GM12872 (cell line): ENCODE measurements at regions not wholly inside any gene's neighbourhood (a gene's known extent, or its start where the extent isn't known, plus 50 kb on each side); places are given as distances from the start of the nearest gene placed in this dataset.

Experiments used
- TF ChIP-seq, protein P1 (sequence below): IDR thresholded peaks from 3 replicates; pipeline ENCODE4 v1.5.1; 2011; ENCODE audit warnings: low read depth, mild to moderate bottlenecking, low read length, moderate library complexity; ENCODE audit not compliant: insufficient read depth

DNA sequence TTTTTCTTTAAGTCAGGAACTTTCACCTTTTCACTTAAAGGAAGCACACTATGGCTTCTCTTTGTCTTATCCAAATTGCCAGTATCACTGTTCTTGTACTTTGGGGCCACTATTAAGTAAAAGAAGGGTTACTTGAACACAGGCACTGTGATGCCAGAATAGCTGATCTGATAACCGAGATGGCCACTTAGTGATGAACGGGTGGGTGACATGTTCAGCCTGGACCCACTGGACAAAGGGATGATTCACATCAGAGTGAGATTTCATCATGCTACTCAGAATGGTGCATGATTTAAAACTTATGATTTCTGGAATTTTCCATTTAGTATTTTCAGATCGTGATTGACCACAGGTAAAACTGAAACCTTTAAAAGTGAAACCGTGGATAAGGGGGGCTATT is 252.6 kb downstream of the KLF13 start:
- TF ChIP-seq, protein P1, sequence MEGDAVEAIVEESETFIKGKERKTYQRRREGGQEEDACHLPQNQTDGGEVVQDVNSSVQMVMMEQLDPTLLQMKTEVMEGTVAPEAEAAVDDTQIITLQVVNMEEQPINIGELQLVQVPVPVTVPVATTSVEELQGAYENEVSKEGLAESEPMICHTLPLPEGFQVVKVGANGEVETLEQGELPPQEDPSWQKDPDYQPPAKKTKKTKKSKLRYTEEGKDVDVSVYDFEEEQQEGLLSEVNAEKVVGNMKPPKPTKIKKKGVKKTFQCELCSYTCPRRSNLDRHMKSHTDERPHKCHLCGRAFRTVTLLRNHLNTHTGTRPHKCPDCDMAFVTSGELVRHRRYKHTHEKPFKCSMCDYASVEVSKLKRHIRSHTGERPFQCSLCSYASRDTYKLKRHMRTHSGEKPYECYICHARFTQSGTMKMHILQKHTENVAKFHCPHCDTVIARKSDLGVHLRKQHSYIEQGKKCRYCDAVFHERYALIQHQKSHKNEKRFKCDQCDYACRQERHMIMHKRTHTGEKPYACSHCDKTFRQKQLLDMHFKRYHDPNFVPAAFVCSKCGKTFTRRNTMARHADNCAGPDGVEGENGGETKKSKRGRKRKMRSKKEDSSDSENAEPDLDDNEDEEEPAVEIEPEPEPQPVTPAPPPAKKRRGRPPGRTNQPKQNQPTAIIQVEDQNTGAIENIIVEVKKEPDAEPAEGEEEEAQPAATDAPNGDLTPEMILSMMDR, result no peak

DNA sequence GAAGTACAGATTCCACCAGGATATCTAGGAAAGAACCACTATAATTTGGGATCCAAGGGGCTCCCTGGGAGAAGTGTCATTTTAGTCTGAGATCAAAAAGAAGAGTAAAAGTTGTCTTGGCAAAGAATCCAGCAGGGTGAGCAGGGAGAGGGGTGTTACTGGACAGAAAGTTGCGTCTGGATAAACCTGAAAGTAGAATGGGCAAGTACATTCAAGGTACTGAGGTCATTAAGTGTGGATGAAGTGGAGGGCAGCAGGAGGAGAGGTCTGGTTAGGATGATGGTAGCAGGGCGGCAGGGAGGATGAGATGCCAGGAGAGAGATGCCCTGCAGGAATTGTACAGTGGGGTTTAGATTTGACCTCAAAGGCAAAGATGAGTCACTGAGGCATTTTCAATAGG is 253.3 kb downstream of the KLF13 start:
- TF ChIP-seq, protein P1, result no peak

DNA sequence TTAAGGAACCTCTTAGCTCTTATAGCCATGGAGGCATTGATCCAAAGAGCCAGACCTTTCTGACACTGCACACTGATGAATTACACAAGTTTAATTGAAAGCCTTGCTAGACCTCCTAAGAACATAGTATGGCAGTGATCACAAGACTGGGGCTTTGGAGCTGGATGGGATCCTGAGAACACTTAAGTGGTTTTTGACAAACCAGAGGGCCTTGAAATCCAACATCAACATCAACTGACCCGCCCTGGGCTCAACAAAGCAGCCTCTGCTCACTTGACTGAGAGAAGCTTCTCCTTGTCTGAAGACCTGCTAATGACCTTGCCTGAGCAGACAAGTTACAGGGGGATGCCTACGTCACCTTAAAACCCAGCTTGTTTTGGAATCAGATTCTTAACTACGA is 257.6 kb downstream of the KLF13 start:
- TF ChIP-seq, protein P1, result no peak

DNA sequence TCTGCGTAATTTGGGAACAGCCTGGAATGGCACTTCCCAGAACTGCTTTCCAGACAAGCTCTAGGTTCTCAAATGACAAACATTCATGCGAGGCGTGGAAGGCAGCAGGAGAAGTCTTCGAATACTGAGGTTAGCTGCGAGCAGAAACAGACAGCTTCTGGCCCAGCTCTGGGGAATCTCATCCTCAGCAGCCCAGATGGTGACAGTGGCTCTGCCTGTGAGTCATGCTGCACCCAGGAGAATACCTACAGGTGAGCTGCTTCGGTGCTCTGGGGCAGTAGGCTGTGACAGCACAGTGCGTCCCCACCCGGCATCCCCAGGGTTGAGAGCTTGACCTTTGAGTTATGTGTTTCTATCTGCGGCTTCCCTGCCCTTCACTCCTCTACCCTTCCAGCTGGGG is 258.6 kb downstream of the KLF13 start:
- TF ChIP-seq, protein P1, result no peak

DNA sequence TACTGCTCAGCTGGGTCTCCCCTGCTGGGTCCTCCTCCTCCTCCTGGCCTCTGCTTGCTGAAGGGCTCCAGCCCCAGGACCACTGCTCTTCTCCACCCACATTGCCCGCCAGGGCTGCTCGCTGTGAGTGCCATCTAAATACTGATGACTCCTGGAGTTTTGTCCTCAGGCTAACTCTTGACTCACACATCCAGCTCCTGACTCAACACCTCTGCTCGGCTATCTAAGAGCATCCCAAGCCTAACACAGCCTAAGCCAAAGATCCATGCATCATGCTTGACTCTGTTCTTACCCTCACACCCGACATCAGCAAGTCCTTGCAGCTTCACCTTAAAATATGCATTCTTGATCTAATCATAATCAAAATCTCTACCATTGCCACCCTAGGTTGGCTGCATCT is 260.2 kb downstream of the KLF13 start:
- TF ChIP-seq, protein P1, result no peak

DNA sequence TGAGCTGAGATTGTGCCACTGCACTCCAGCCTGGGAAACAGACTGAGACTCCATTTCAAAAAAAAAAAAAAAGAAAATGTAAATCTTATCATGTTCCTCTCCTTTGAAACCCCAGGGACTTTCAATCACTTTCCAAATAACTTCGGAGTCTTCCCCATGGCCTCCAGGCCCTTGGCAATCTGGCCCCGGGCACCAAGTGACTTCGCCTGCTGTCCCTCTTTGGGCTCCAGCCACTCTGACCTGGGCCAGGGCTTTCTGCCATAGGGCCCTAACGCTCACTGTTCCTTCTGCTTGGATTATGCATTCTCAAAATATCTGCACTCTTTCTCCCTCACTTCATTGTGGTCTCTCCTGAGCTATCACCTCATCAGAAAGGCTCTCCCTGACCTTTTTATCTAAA is 260.9 kb downstream of the KLF13 start:
- TF ChIP-seq, protein P1, result no peak

DNA sequence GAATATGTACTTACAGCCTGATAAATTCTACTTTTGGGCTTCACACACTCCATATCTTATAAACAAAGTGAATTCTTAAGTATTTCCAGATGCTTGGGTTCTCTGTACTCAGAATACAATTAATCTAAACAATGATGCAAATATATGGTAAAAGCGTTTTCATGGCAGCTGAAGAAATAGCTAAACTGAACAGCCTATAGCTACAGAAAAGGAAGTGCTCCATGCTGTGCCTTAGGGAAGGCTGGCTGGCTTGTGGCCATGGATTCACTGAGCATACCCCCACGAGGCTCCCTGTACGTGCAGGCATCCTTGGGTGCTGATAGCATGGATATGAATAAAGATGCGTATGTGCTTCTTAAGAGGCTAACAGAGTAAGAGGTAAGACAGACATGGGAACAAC is 264.0 kb downstream of the KLF13 start:
- TF ChIP-seq, protein P1, result no peak

DNA sequence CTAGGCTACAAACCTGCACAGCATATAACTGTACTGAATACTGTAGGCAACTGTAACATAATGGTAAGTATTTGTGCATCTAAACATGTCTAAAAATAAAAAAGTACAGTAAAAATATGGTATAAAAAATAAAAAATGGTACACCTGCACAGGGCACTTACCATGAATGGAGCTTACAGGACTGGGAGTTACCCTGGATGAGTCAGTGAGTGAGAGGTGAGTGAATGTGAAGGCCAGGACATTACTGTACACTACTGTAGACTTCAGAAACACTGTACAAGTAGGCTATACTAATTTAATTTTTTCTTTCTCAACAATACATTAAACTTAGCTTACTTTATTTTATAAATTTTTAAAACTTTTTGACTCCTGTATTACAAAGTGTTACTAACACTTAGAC is 265.3 kb downstream of the KLF13 start:
- TF ChIP-seq, protein P1, result no peak
